Heart right ventricle (tissue), 16 donors: ENCODE measurements at regions not wholly inside any gene's neighbourhood (a gene's known extent, or its start where the extent isn't known, plus 50 kb on each side); places are given as distances from the start of the nearest gene placed in this dataset.

Source experiments
- ATAC-seq, 8 donors: fragments of 200-7000 bp; cut with Tn5 transposase; one replicate each; pipeline ENCODE4 v1.9.1; 2020; ENCODE audit warnings: mild to moderate bottlenecking in 8 of 8, moderate library complexity in 8 of 8, moderate number of reproducible peaks in 1 of 8
- DNase-seq, 2 donors: peaks; one replicate each; pipeline ENCODE4 v3.0.0-alpha.2; 2020
- H3K27ac ChIP-seq, 10 donors: fragments of 200-600 bp; sonication (generic) in 2 of 10; one replicate each; pipeline versions ENCODE4 v1.5.0 to v1.8.0; 2020 to 2022; ENCODE audit warnings: mild to moderate bottlenecking in 3 of 10
- H3K27me3 ChIP-seq, 7 donors: fragments of 200-600 bp; one replicate each; pipeline ENCODE4 v1.8.0; 2021 to 2022; ENCODE audit warnings: mild to moderate bottlenecking in 2 of 7
- H3K36me3 ChIP-seq, 9 donors: fragments of 200-600 bp; sonication (generic) in 1 of 9; one replicate each; pipeline versions ENCODE4 v1.5.0 to v1.8.0; 2020 to 2022; ENCODE audit warnings: mild to moderate bottlenecking in 2 of 9
- H3K4me1 ChIP-seq, 9 donors: fragments of 200-600 bp; sonication (generic) in 1 of 9; one replicate each; pipeline versions ENCODE4 v1.5.0 to v1.8.0; 2020 to 2022; ENCODE audit warnings: mild to moderate bottlenecking in 4 of 9
- H3K4me3 ChIP-seq, 10 donors: fragments of 200-600 bp; sonication (generic) in 2 of 10; one replicate each; pipeline versions ENCODE4 v1.5.0 to v1.8.0; 2020 to 2022; ENCODE audit warnings: mild to moderate bottlenecking in 7 of 10, moderate library complexity in 2 of 10
- H3K9me3 ChIP-seq, 11 donors: fragments of 200-600 bp in 10 of 11; sonication (generic) in 2 of 11; one replicate each; pipeline versions ENCODE4 v1.5.0 to v1.8.0; 2013 to 2022; ENCODE audit warnings: mild to moderate bottlenecking in 2 of 11, control low read depth in 1 of 11, moderate library complexity in 1 of 11
- CTCF ChIP-seq, 9 donors: fragments of 200-600 bp; sonication (generic) in 2 of 9; IDR thresholded peaks; one replicate each; pipeline versions ENCODE4 v1.5.0 to v1.8.0; 2021 to 2022; ENCODE audit warnings: antibody characterized with exemption in 9 of 9, mild to moderate bottlenecking in 5 of 9, moderate library complexity in 1 of 9
- WGBS, 2 donors: extraction: QIAGEN DNeasy Blood & Tissue Kit; methylation state at CpG; one replicate each; pipeline ENCODE4 v1.1.7; 2013; ENCODE audit warnings: inconsistent platforms in 1 of 2; 5-methylcytosine and 5-hydroxymethylcytosine counted together
- intact Hi-C, 10 donors: fragments of 100-400 bp; cut with DNase I; formaldehyde crosslinking; loops; one replicate each; pipeline versions ENCODE4 v1.11.1 to v1.14.2; 2022
- donor health status: Arrhythmogenic right ventricular cardiomyopathy.
- donor health status: ischemic (EF 13 %, LVEDD 7.1; RV severe dilation, severe dysfunction).
- donor health status: healthy with polysubstance abuse.
- donor health status: DM: no; HTN: yes; CAD: no.
- donor health status: DM: no; HTN: no; CAD: no.
- donor health status: ischemic (EF 25% LVEDD 6.9; RV normal size, moderate dysfunction).
- donor health status: ischemic (EF 25% LVEDD 5.7; RV mildly dilated, moderate dysfunction).
- donor health status: healthy.
- donor health status: DM: yes; HTN: yes; CAD: no.
- donor health status: Ischemic cardiomyopathy.
- donor health status: ischemic (EF 35%, LVEDD 5.7; RV mildly dilated, moderate dysfunction).
- donor health status: nonischemic (EF 11% LVEDD 7.7; RV severe dilation, severe dysfunction).
- donor health status: DM: yes; HTN: yes; CAD: no.
- donor health status: PGD.
- donor health status: ischemic (EF 29% LVEDD 5.4; RV normal size, mild dysfunction).
- donor health status: nonischemic (EF 23%, LVEDD 6.1; RV moderate dilation, normal function).

GRCh38 chr6:6943421-6943820 is 164.3 kb upstream of the RREB1 start:
- Histone ChIP-seq H3K4me1 (peaks cover 0 to 12% (median 0%) of the 10 kb centered on the region in 9 donors), H3K27me3 (no peaks in the 10 kb centered on the region), H3K27ac (no peak overlapping the region), H3K9me3 (no peaks in the 10 kb centered on the region), H3K36me3 (no peaks in the 10 kb centered on the region), H3K4me3 (no peak overlapping the region)
- 56 to 59% methylated on average over 1 of the region's 1 CpG for WGBS, 2 donors
- TF ChIP-seq CTCF (IDR thresholded peaks at IDR 0.05): no peak
- intact Hi-C loops: no loop called here
- no peak for DNase-seq
- no peak for ATAC-seq

- DNase-seq: no peak
- Histone ChIP-seq H3K4me3 (no peak overlapping the region), H3K9me3 (peaks cover 0 to 16% (median 7%) of the 10 kb centered on the region in 11 donors), H3K27me3 (no peaks in the 10 kb centered on the region), H3K4me1 (peaks cover 0 to 12% (median 0%) of the 10 kb centered on the region in 9 donors), H3K27ac (no peak overlapping the region), H3K36me3 (no peaks in the 10 kb centered on the region)
- ATAC-seq: no peak
- intact Hi-C loops: no loop called here
- TF ChIP-seq CTCF (IDR thresholded peaks at IDR 0.05): no peak
- 69 to 71% methylated on average over 8 of the region's 8 CpGs for WGBS, 2 donors
Measured at GRCh38 chr6:6946206-6947155, 161.3 kb upstream of the RREB1 start.

- Histone ChIP-seq H3K27ac (no peak overlapping the region), H3K4me1 (no peaks in the 10 kb centered on the region), H3K9me3 (peaks cover 0 to 25% (median 7%) of the 10 kb centered on the region in 11 donors), H3K36me3 (no peaks in the 10 kb centered on the region), H3K4me3 (no peak overlapping the region), H3K27me3 (no peaks in the 10 kb centered on the region)
- ATAC-seq (no peak), DNase-seq (no peak)
- 77 to 79% methylated on average over 3 of the region's 3 CpGs for WGBS, 2 donors
- no peak for TF ChIP-seq CTCF (IDR thresholded peaks at IDR 0.05)
- intact Hi-C loops: no loop called here
Measured at GRCh38 chr6:6950373-6951145, 157.2 kb upstream of the RREB1 start.

- TF ChIP-seq CTCF (IDR thresholded peaks at IDR 0.05): no peak
- no peak overlapping the region for H3K4me3 ChIP-seq
- H3K36me3 ChIP-seq: no peaks in the 10 kb centered on the region
- H3K27ac ChIP-seq: no peak overlapping the region
- H3K4me1 ChIP-seq: no peaks in the 10 kb centered on the region
- ATAC-seq: no peak
- H3K9me3 ChIP-seq: peaks cover 0 to 25% (median 7%) of the 10 kb centered on the region in 11 donors
- no peaks in the 10 kb centered on the region for H3K27me3 ChIP-seq
- intact Hi-C loops: no loop called here
- no peak for DNase-seq
- 96 to 98% methylated on average over 3 of the region's 3 CpGs for WGBS, 2 donors
Measured at GRCh38 chr6:6951355-6951754, 156.4 kb upstream of the RREB1 start.
